ENCODE measurements at regions not wholly inside any gene's neighbourhood (a gene's known extent, or its start where the extent isn't known, plus 50 kb on each side); places are given as distances from the start of the nearest gene placed in this dataset.

GRCh38 chr5:133703935-133704334 is 91.6 kb upstream of the FSTL4 start:
- no CpG with 5 or more reads among the region's 1 CpG for WGBS (ENCODE audit: insufficient coverage, low lambda C conversion rate)
- Histone ChIP-seq H3K9me3 (ENCODE audit: control insufficient read depth, low read depth, low read length) (no peaks in the 10 kb centered on the region), H3K4me1 (ENCODE audit: control insufficient read depth, insufficient read depth, low read length) (no peaks in the 10 kb centered on the region), H3K27ac (ENCODE audit: low read length) (no peak overlapping the region), H3K36me3 (ENCODE audit: control insufficient read depth, insufficient read depth, low read length) (no peaks in the 10 kb centered on the region), H3K27me3 (ENCODE audit: control insufficient read depth, insufficient read depth, low read length) (no peaks in the 10 kb centered on the region), H3K4me3 (ENCODE audit: low read length) (no peak overlapping the region)
- DNase-seq = no peak

DNA sequence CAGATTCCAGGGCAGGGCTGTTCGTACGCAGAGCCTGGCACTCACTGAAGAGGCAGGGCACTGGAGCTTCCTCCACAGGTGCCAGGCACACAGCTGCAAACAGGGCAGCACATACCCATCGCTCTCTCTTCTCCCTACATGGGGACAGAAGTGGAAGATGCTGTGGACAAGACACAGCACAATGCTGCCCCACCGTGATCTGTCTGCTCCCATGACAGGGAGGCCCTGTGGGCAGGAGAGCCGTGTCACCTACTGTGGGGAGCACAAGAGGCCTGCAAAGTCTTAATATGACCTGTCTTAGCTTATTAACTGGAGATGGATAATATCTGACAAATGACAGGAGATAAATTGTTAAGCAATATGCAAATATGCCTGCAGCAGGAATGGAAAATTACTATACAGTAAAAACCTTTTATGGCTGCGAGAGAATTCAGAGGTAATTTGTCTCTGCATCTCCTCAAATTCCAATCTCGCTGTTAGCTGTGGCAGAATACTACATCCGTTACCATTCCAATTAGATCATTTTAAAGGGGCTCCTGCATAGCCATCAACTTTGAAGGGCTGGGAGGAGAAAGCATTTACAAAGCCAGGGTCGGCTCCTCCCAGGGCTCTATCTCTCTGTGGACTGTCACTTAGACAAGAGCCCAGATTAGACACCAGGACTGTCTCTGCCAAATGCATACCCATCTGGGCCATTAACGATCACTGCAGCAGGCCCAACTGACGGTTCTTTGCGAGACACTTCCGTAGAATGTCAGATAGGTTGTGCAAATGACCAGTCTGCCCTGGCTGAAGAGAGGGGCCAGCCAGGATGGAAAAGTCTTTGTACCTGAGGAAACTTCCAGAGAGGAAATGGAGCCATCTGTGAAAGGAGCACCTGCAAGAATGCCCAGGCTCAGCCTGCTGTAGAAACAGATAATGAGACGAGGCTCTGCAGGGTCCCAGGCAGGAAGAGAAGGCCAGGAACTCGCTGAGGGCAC is 90.7 kb upstream of the FSTL4 start:
- no peaks in the 10 kb centered on the region for H3K4me1 ChIP-seq (ENCODE audit: control insufficient read depth, insufficient read depth, low read length)
- no CpG with 5 or more reads among the region's 15 CpGs for WGBS (ENCODE audit: insufficient coverage, low lambda C conversion rate)
- H3K27me3 ChIP-seq (ENCODE audit: control insufficient read depth, insufficient read depth, low read length) = no peaks in the 10 kb centered on the region

DNA sequence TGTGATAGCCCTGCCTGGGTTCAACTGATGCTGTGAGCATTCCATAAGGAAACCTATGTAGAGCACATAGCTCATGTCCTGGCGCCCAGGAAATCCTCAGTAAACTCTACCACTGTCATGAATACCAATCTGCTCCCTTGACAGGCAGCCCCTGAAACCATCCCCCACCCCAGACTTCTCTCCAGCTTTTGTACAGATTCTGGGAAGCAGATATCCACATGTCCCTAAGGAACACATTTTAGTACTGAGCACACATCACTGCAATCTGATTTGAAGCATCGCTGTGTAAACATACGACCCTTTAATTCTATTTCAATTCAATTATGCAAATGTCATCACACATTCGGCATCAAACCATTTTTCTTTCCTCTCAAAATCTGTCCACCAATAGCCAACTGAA is 89.5 kb upstream of the FSTL4 start:
- no peak overlapping the region for H3K4me3 ChIP-seq (ENCODE audit: low read length)
- H3K27ac ChIP-seq (ENCODE audit: low read length) = no peak overlapping the region
- no peaks in the 10 kb centered on the region for H3K27me3 ChIP-seq (ENCODE audit: control insufficient read depth, insufficient read depth, low read length)
- no CpG with 5 or more reads among the region's 4 CpGs for WGBS (ENCODE audit: insufficient coverage, low lambda C conversion rate)
- H3K9me3 ChIP-seq (ENCODE audit: control insufficient read depth, low read depth, low read length) = no peaks in the 10 kb centered on the region
- no peak for DNase-seq
- no peaks in the 10 kb centered on the region for H3K4me1 ChIP-seq (ENCODE audit: control insufficient read depth, insufficient read depth, low read length)
- H3K36me3 ChIP-seq (ENCODE audit: control insufficient read depth, insufficient read depth, low read length) = no peaks in the 10 kb centered on the region

More for the DNA sequence above, 90.7 kb upstream of the FSTL4 start:
- H3K9me3 ChIP-seq (ENCODE audit: control insufficient read depth, low read depth, low read length) = no peaks in the 10 kb centered on the region
- no peak overlapping the region for H3K27ac ChIP-seq (ENCODE audit: low read length)
- no peak overlapping the region for H3K4me3 ChIP-seq (ENCODE audit: low read length)
- H3K36me3 ChIP-seq (ENCODE audit: control insufficient read depth, insufficient read depth, low read length) = no peaks in the 10 kb centered on the region
- DNase-seq = no peak

- Histone ChIP-seq H3K27ac (ENCODE audit: low read length) (no peak overlapping the region), H3K27me3 (ENCODE audit: control insufficient read depth, insufficient read depth, low read length) (no peaks in the 10 kb centered on the region), H3K4me1 (ENCODE audit: control insufficient read depth, insufficient read depth, low read length) (no peaks in the 10 kb centered on the region), H3K4me3 (ENCODE audit: low read length) (no peak overlapping the region), H3K9me3 (ENCODE audit: control insufficient read depth, low read depth, low read length) (no peaks in the 10 kb centered on the region), H3K36me3 (ENCODE audit: control insufficient read depth, insufficient read depth, low read length) (no peaks in the 10 kb centered on the region)
- whole genome bisulfite sequencing (ENCODE audit: insufficient coverage, low lambda C conversion rate) = no CpG with 5 or more reads among the region's 2 CpGs
- no peak for DNase-seq
Measured at GRCh38 chr5:133700251-133700650, 87.9 kb upstream of the FSTL4 start.

GRCh38 chr5:133698646-133699526 is 86.5 kb upstream of the FSTL4 start:
- H3K9me3 ChIP-seq (ENCODE audit: control insufficient read depth, low read depth, low read length) = no peaks in the 10 kb centered on the region
- no CpG with 5 or more reads among the region's 10 CpGs for WGBS (ENCODE audit: insufficient coverage, low lambda C conversion rate)
- no peaks in the 10 kb centered on the region for H3K27me3 ChIP-seq (ENCODE audit: control insufficient read depth, insufficient read depth, low read length)
- H3K27ac ChIP-seq (ENCODE audit: low read length) = no peak overlapping the region
- no peak overlapping the region for H3K4me3 ChIP-seq (ENCODE audit: low read length)
- H3K36me3 ChIP-seq (ENCODE audit: control insufficient read depth, insufficient read depth, low read length) = no peaks in the 10 kb centered on the region
- H3K4me1 ChIP-seq (ENCODE audit: control insufficient read depth, insufficient read depth, low read length) = no peaks in the 10 kb centered on the region
- no peak for DNase-seq

DNA sequence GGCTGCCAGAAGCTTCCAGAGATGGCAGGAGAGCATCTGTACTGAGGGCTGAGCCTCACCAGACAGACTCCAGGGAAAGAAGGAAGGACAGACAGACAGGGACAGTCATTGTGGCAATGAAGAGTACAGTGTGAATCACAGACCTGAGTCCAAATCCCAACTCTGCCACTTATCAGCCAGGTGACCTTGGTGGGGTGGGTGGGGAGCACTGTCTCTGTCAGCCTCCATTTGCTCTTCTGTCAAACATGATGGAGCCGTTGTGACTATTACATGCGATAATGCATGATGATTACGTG is 85.9 kb upstream of the FSTL4 start:
- no peak for DNase-seq
- H3K9me3 ChIP-seq (ENCODE audit: control insufficient read depth, low read depth, low read length) = no peaks in the 10 kb centered on the region
- H3K27ac ChIP-seq (ENCODE audit: low read length) = no peak overlapping the region
- no peak overlapping the region for H3K4me3 ChIP-seq (ENCODE audit: low read length)
- H3K36me3 ChIP-seq (ENCODE audit: control insufficient read depth, insufficient read depth, low read length) = no peaks in the 10 kb centered on the region
- no peaks in the 10 kb centered on the region for H3K27me3 ChIP-seq (ENCODE audit: control insufficient read depth, insufficient read depth, low read length)
- WGBS (ENCODE audit: insufficient coverage, low lambda C conversion rate) = no CpG with 5 or more reads among the region's 3 CpGs
- H3K4me1 ChIP-seq (ENCODE audit: control insufficient read depth, insufficient read depth, low read length) = no peaks in the 10 kb centered on the region

GRCh38 chr5:133697536-133698258 is 85.4 kb upstream of the FSTL4 start:
- H3K27ac ChIP-seq (ENCODE audit: low read length) = no peak overlapping the region
- no peaks in the 10 kb centered on the region for H3K9me3 ChIP-seq (ENCODE audit: control insufficient read depth, low read depth, low read length)
- no peak for DNase-seq
- no peaks in the 10 kb centered on the region for H3K4me1 ChIP-seq (ENCODE audit: control insufficient read depth, insufficient read depth, low read length)
- no peaks in the 10 kb centered on the region for H3K36me3 ChIP-seq (ENCODE audit: control insufficient read depth, insufficient read depth, low read length)
- no peak overlapping the region for H3K4me3 ChIP-seq (ENCODE audit: low read length)
- no CpG with 5 or more reads among the region's 8 CpGs for WGBS (ENCODE audit: insufficient coverage, low lambda C conversion rate)
- H3K27me3 ChIP-seq (ENCODE audit: control insufficient read depth, insufficient read depth, low read length) = no peaks in the 10 kb centered on the region

DNA sequence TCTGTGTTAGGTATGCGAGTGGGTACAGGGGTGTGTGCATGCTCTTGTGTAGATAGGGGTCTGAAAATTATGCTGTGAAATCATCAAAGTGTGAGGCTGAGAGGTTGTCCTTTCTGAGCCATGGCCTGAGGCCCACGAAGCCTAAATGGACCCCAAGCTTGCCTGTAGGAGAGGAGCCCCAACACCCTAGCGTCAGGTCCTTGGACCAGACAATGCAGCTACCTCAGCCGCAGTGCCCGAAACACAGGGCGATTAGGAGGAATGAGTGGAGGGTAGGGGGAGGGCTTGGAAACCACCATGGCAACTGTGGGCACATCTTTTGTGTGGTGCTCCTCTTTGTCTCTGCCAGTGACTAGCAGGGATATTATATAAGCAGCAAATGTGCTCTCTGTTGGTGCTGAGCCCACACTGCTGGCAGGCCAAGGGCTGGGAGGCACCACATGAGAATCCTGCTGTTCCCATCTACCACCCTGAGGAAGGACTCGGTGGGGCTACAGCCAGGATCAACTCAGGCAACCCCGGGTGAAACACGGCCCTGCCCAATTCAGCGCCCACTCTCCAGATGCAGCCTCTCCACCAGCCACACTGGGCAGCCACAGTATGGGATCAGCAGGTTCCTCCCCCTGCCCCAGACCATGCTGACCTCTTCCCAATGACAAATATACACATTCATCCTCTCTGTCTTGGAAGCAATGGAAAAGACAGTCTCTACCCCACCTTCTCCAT is 84.6 kb upstream of the FSTL4 start:
- Histone ChIP-seq H3K27ac (ENCODE audit: low read length) (no peak overlapping the region), H3K4me1 (ENCODE audit: control insufficient read depth, insufficient read depth, low read length) (no peaks in the 10 kb centered on the region), H3K4me3 (ENCODE audit: low read length) (no peak overlapping the region), H3K9me3 (ENCODE audit: control insufficient read depth, low read depth, low read length) (no peaks in the 10 kb centered on the region), H3K36me3 (ENCODE audit: control insufficient read depth, insufficient read depth, low read length) (no peaks in the 10 kb centered on the region), H3K27me3 (ENCODE audit: control insufficient read depth, insufficient read depth, low read length) (no peaks in the 10 kb centered on the region)
- DNase-seq = no peak
- WGBS (ENCODE audit: insufficient coverage, low lambda C conversion rate) = no CpG with 5 or more reads among the region's 10 CpGs

- Histone ChIP-seq H3K36me3 (ENCODE audit: control insufficient read depth, insufficient read depth, low read length) (no peaks in the 10 kb centered on the region), H3K4me3 (ENCODE audit: low read length) (no peak overlapping the region), H3K9me3 (ENCODE audit: control insufficient read depth, low read depth, low read length) (no peaks in the 10 kb centered on the region), H3K27me3 (ENCODE audit: control insufficient read depth, insufficient read depth, low read length) (peaks cover 4% of the 10 kb centered on the region), H3K27ac (ENCODE audit: low read length) (no peak overlapping the region), H3K4me1 (ENCODE audit: control insufficient read depth, insufficient read depth, low read length) (no peaks in the 10 kb centered on the region)
- no peak for DNase-seq
- no CpG with 5 or more reads among the region's 10 CpGs for WGBS (ENCODE audit: insufficient coverage, low lambda C conversion rate)
Measured at GRCh38 chr5:133696006-133696584, 83.8 kb upstream of the FSTL4 start.
